ENCODE measurements at regions not wholly inside any gene's neighbourhood (a gene's known extent, or its start where the extent isn't known, plus 50 kb on each side); places are given as distances from the start of the nearest gene placed in this dataset.
A peak's percentile ranks its signal among the peaks of the same experiment; 100 is the strongest.

DNA sequence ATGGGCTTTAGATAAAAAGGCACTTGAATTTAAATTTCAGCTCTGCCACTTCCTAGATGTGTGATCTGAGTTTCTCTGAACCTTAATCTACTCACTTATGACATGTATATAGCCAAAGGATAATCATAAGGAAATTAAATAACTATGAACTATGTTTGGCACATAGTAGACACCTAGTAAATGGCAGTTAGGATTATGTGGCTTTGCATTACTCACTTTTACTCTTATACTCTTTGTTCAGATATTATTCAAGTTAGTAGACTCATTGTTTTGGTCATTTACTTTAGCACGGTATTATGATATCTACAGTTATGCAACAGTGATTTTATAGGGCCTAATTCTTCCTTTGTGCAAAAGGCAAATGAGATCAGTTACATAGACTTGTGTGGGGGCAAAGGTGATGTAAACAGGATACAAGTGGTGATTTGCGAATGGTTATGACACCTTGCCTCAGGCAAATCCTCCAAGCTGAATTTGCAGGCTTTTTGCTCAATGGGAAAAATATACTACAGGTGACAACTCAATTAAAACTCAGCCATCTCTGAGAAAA lies 297.2 kb upstream of the PBX1 start:
- DNase-seq (ENCODE audit: low read depth) = no peak
- H3K4me3 ChIP-seq (ENCODE audit: control insufficient read depth, low read depth, low read length) = no peak overlapping the region
- TF ChIP-seq, protein P1, sequence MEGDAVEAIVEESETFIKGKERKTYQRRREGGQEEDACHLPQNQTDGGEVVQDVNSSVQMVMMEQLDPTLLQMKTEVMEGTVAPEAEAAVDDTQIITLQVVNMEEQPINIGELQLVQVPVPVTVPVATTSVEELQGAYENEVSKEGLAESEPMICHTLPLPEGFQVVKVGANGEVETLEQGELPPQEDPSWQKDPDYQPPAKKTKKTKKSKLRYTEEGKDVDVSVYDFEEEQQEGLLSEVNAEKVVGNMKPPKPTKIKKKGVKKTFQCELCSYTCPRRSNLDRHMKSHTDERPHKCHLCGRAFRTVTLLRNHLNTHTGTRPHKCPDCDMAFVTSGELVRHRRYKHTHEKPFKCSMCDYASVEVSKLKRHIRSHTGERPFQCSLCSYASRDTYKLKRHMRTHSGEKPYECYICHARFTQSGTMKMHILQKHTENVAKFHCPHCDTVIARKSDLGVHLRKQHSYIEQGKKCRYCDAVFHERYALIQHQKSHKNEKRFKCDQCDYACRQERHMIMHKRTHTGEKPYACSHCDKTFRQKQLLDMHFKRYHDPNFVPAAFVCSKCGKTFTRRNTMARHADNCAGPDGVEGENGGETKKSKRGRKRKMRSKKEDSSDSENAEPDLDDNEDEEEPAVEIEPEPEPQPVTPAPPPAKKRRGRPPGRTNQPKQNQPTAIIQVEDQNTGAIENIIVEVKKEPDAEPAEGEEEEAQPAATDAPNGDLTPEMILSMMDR (conservative IDR thresholded peaks at IDR 0.05; ENCODE audit: control insufficient read depth, insufficient read depth, low read depth, low read length) = no peak

DNA sequence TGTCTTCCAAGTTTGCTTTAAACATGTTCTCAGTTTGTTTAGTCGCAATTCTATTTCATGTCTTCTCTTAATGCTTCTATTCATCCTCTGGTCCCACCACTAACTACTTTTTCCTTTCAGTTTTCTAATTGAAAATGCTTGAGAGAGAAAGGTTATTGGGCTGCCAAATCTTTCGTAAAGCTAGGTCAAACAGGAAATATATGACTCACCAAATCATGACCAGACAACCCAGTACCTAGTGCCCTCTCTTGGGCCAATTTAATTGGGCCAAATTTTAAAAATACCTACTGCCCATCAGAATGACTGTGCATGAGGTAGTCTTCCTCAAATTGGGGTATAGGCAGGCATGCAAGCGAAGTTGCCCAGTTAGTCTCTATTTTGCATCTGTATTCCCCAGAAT lies 295.4 kb upstream of the PBX1 start:
- TF ChIP-seq, protein P1 (conservative IDR thresholded peaks at IDR 0.05; ENCODE audit: control insufficient read depth, insufficient read depth, low read depth, low read length) = no peak
- peak; percentile 29 for DNase-seq (ENCODE audit: low read depth)
- no peak overlapping the region for H3K4me3 ChIP-seq (ENCODE audit: control insufficient read depth, low read depth, low read length)

DNA sequence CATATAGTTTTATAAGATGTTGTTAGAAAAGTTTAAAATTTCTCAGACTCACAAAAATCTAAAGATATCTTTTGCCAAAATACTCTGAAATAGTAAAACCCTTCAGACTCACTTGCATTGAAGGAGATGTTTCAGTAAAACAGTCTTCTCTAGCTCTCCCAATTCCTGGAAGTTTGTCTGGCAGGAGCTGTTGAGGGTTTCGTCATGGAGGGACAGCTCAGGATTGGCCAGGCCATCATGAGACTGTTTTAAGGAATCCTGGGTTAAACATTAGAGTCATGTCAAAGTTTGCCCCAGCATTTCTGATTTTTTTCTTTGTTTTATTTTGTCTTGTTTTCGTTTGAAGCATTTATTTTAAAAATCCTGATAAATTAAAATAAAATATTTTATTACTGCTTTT lies 293.8 kb upstream of the PBX1 start:
- TF ChIP-seq, protein P1 (conservative IDR thresholded peaks at IDR 0.05; ENCODE audit: control insufficient read depth, insufficient read depth, low read depth, low read length) = no peak
- peak; percentile 32 for DNase-seq (ENCODE audit: low read depth)
- H3K4me3 ChIP-seq (ENCODE audit: control insufficient read depth, low read depth, low read length) = no peak overlapping the region

- TF ChIP-seq, protein P1 (conservative IDR thresholded peaks at IDR 0.05; ENCODE audit: control insufficient read depth, insufficient read depth, low read depth, low read length) = no peak
- H3K4me3 ChIP-seq (ENCODE audit: control insufficient read depth, low read depth, low read length) = no peak overlapping the region
Measured at GRCh38 chr1:164272156-164272555, 286.8 kb upstream of the PBX1 start.

DNA sequence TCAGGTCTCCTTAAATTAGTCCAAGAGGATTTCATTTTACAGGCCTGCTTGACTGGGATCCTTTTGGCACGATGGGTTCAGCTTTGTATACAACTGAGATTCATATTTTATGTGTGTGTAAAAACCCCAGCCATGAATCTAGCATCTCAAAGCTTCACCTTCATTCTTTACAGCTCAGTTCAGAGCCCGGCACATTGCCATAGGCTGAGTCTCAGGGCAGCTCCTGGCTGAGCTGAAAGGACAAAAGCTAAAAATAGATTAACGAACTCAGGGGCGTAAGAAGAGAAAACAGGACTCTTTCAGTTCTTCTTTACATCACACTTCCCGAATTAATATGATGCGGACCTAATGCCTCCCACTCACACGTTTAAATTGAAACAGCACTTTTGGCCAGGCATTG lies 262.8 kb upstream of the PBX1 start:
- TF ChIP-seq, protein P1 (conservative IDR thresholded peaks at IDR 0.05; ENCODE audit: control insufficient read depth, insufficient read depth, low read depth, low read length) = no peak
- no peak for DNase-seq (ENCODE audit: low read depth)
- H3K4me3 ChIP-seq (ENCODE audit: control insufficient read depth, low read depth, low read length) = no peak overlapping the region

More at GRCh38 chr1:164272156-164272555, 286.8 kb upstream of the PBX1 start:
- no peak for DNase-seq (ENCODE audit: low read depth)

- TF ChIP-seq, protein P1 (conservative IDR thresholded peaks at IDR 0.05; ENCODE audit: control insufficient read depth, insufficient read depth, low read depth, low read length) = no peak
- H3K4me3 ChIP-seq (ENCODE audit: control insufficient read depth, low read depth, low read length) = no peak overlapping the region
- DNase-seq (ENCODE audit: low read depth) = peak; percentile 2
Measured at GRCh38 chr1:164308101-164308500, 250.9 kb upstream of the PBX1 start.

- TF ChIP-seq, protein P1 (conservative IDR thresholded peaks at IDR 0.05; ENCODE audit: control insufficient read depth, insufficient read depth, low read depth, low read length) = no peak
- H3K4me3 ChIP-seq (ENCODE audit: control insufficient read depth, low read depth, low read length) = no peak overlapping the region
- peak; percentile 55 for DNase-seq (ENCODE audit: low read depth)
Measured at GRCh38 chr1:164310166-164310565, 248.8 kb upstream of the PBX1 start.

Data from fibroblast of mammary gland (primary cell).